ENCODE measurements at regions not wholly inside any gene's neighbourhood (a gene's known extent, or its start where the extent isn't known, plus 50 kb on each side); places are given as distances from the start of the nearest gene placed in this dataset.

- TF ChIP-seq CTCF (IDR thresholded peaks at IDR 0.05) (no peak), POLR2A (IDR thresholded peaks at IDR 0.05) (no peak)
Measured at GRCh38 chr14:41548666-41549065, 58.0 kb upstream of the LRFN5 start.
